ENCODE measurements at regions not wholly inside any gene's neighbourhood (a gene's known extent, or its start where the extent isn't known, plus 50 kb on each side); places are given as distances from the start of the nearest gene placed in this dataset.

GRCh38 chr10:9994131-9994530 lies 1023.5 kb upstream of the CELF2 start:
- TF ChIP-seq CTCF (IDR thresholded peaks at IDR 0.05 in 2 of 3, conservative IDR thresholded peaks at IDR 0.05 in 1 of 3; ENCODE audit: borderline replicate concordance in 1 of 3, insufficient read depth in 1 of 3, low read depth in 2 of 3, low read length in 2 of 3) (no peak), POLR2AphosphoS5 (IDR thresholded peaks at IDR 0.05; ENCODE audit: low read depth, low read length) (no peak), RAD21 (IDR thresholded peaks at IDR 0.05; ENCODE audit: low read depth) (no peak), TCF7L2 (IDR thresholded peaks at IDR 0.05; ENCODE audit: borderline replicate concordance, extremely low read depth, insufficient read depth, insufficient read length) (no peak), CEBPB (IDR thresholded peaks at IDR 0.05; ENCODE audit: low read depth) (no peak), EZH2 (IDR thresholded peaks at IDR 0.05) (no peak), YY1 (IDR thresholded peaks at IDR 0.05; ENCODE audit: extremely low read depth, insufficient replicate concordance, low read depth, low read length) (no peak), POLR2A (IDR thresholded peaks at IDR 0.05; ENCODE audit: borderline replicate concordance, extremely low read depth, insufficient read depth, insufficient read length) (no peak), JUND (IDR thresholded peaks at IDR 0.05) (no peak), EZH2phosphoT487 (IDR thresholded peaks at IDR 0.05; ENCODE audit: borderline replicate concordance) (no peak), ZFX (IDR thresholded peaks at IDR 0.05) (no peak), ZBTB33 (IDR thresholded peaks at IDR 0.05; ENCODE audit: extremely low read depth, insufficient replicate concordance, low read length) (no peak)
- TF ChIP-seq, protein P1, sequence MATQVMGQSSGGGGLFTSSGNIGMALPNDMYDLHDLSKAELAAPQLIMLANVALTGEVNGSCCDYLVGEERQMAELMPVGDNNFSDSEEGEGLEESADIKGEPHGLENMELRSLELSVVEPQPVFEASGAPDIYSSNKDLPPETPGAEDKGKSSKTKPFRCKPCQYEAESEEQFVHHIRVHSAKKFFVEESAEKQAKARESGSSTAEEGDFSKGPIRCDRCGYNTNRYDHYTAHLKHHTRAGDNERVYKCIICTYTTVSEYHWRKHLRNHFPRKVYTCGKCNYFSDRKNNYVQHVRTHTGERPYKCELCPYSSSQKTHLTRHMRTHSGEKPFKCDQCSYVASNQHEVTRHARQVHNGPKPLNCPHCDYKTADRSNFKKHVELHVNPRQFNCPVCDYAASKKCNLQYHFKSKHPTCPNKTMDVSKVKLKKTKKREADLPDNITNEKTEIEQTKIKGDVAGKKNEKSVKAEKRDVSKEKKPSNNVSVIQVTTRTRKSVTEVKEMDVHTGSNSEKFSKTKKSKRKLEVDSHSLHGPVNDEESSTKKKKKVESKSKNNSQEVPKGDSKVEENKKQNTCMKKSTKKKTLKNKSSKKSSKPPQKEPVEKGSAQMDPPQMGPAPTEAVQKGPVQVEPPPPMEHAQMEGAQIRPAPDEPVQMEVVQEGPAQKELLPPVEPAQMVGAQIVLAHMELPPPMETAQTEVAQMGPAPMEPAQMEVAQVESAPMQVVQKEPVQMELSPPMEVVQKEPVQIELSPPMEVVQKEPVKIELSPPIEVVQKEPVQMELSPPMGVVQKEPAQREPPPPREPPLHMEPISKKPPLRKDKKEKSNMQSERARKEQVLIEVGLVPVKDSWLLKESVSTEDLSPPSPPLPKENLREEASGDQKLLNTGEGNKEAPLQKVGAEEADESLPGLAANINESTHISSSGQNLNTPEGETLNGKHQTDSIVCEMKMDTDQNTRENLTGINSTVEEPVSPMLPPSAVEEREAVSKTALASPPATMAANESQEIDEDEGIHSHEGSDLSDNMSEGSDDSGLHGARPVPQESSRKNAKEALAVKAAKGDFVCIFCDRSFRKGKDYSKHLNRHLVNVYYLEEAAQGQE (IDR thresholded peaks at IDR 0.05; ENCODE audit: low read depth) = no peak

Data from HCT116 (cell line).